Thymus (tissue), 11 donors: ENCODE measurements at regions not wholly inside any gene's neighbourhood (a gene's known extent, or its start where the extent isn't known, plus 50 kb on each side); places are given as distances from the start of the nearest gene placed in this dataset.

ENCODE experiments used
- DNase-seq, 9 donors: peaks; one replicate each; pipeline ENCODE4 v3.0.0-alpha.2; 2013; ENCODE audit warnings: low spot score in 9 of 9, low read depth in 6 of 9, missing footprints in 1 of 9
- H3K27ac ChIP-seq, 2 donors: one replicate each; pipeline ENCODE4 v1.5.1; 2013; ENCODE audit warnings: control low read depth in 1 of 2, low read depth in 1 of 2, low read length in 1 of 2, mild to moderate bottlenecking in 1 of 2, moderate library complexity in 1 of 2
- H3K27me3 ChIP-seq, 2 donors: one replicate each; pipeline ENCODE4 v1.5.1; 2013; ENCODE audit warnings: low read length in 1 of 2; ENCODE audit not compliant: control insufficient read depth in 2 of 2, insufficient read depth in 1 of 2
- H3K36me3 ChIP-seq, 2 donors: one replicate each; pipeline ENCODE4 v1.5.1; 2013; ENCODE audit warnings: low read length in 1 of 2, mild to moderate bottlenecking in 1 of 2, moderate library complexity in 1 of 2; ENCODE audit not compliant: control insufficient read depth in 2 of 2, insufficient read depth in 2 of 2
- H3K4me1 ChIP-seq, 2 donors: one replicate each; pipeline ENCODE4 v1.5.1; 2013; ENCODE audit warnings: low read length in 2 of 2; ENCODE audit not compliant: control insufficient read depth in 2 of 2, insufficient read depth in 2 of 2
- H3K4me3 ChIP-seq, 2 donors: one replicate each; pipeline ENCODE4 v1.5.1; 2013; ENCODE audit warnings: low read length in 2 of 2, control low read depth in 1 of 2, mild to moderate bottlenecking in 1 of 2
- H3K9me3 ChIP-seq, 2 donors: one replicate each; pipeline ENCODE4 v1.5.1; 2013; ENCODE audit warnings: low read length in 1 of 2, mild to moderate bottlenecking in 1 of 2; ENCODE audit not compliant: control insufficient read depth in 2 of 2, insufficient read depth in 1 of 2
- WGBS: extraction: QIAGEN DNeasy Blood & Tissue Kit; methylation state at CpG from one replicate; pipeline ENCODE4 v1.1.7; 2013; 5-methylcytosine and 5-hydroxymethylcytosine counted together
- donor health status: healthy.

GRCh38 chr4:114180481-114180880 lies 201.0 kb upstream of the ARSJ start:
- Histone ChIP-seq H3K27ac (no peak overlapping the region), H3K4me1 (no peaks in the 10 kb centered on the region), H3K27me3 (no peaks in the 10 kb centered on the region), H3K36me3 (no peaks in the 10 kb centered on the region), H3K9me3 (peaks cover 0 to 6% of the 10 kb centered on the region in 2 donors), H3K4me3 (no peak overlapping the region)
- 46% methylated on average over 6 of the region's 6 CpGs for WGBS
- DNase-seq: peak; percentile 1 to 54 (median 7)

- H3K4me1 ChIP-seq: no peaks in the 10 kb centered on the region
- WGBS: 93% methylated on average over 3 of the region's 3 CpGs
- H3K27ac ChIP-seq: no peak overlapping the region
- H3K4me3 ChIP-seq: no peak overlapping the region
- DNase-seq: no peak
- peaks cover 0 to 6% of the 10 kb centered on the region in 2 donors for H3K9me3 ChIP-seq
- H3K27me3 ChIP-seq: no peaks in the 10 kb centered on the region
- no peaks in the 10 kb centered on the region for H3K36me3 ChIP-seq
Measured at GRCh38 chr4:114184901-114185300, 205.5 kb upstream of the ARSJ start.

- no peaks in the 10 kb centered on the region for H3K27me3 ChIP-seq
- H3K36me3 ChIP-seq: no peaks in the 10 kb centered on the region
- no peaks in the 10 kb centered on the region for H3K4me1 ChIP-seq
- H3K27ac ChIP-seq: no peak overlapping the region
- peaks cover 0 to 6% of the 10 kb centered on the region in 2 donors for H3K9me3 ChIP-seq
- DNase-seq: no peak
- H3K4me3 ChIP-seq: no peak overlapping the region
Measured at GRCh38 chr4:114187592-114187991, 208.1 kb upstream of the ARSJ start.

- Histone ChIP-seq H3K4me1 (no peaks in the 10 kb centered on the region), H3K27ac (no peak overlapping the region), H3K4me3 (no peak overlapping the region), H3K27me3 (no peaks in the 10 kb centered on the region), H3K36me3 (no peaks in the 10 kb centered on the region), H3K9me3 (no peaks in the 10 kb centered on the region)
- no peak for DNase-seq
- 78% methylated on average over 1 of the region's 1 CpG for WGBS
Measured at GRCh38 chr4:114191496-114191895, 212.0 kb upstream of the ARSJ start.

GRCh38 chr4:114192854-114193253 lies 213.4 kb upstream of the ARSJ start:
- no peak overlapping the region for H3K4me3 ChIP-seq
- H3K27me3 ChIP-seq: no peaks in the 10 kb centered on the region
- no peak for DNase-seq
- H3K27ac ChIP-seq: no peak overlapping the region
- no peaks in the 10 kb centered on the region for H3K36me3 ChIP-seq
- H3K4me1 ChIP-seq: no peaks in the 10 kb centered on the region
- WGBS: 96% methylated on average over 2 of the region's 2 CpGs
- no peaks in the 10 kb centered on the region for H3K9me3 ChIP-seq

- no peak overlapping the region for H3K4me3 ChIP-seq
- no peaks in the 10 kb centered on the region for H3K27me3 ChIP-seq
- H3K27ac ChIP-seq: no peak overlapping the region
- WGBS: 93% methylated on average over 5 of the region's 5 CpGs
- H3K36me3 ChIP-seq: no peaks in the 10 kb centered on the region
- no peak for DNase-seq
- H3K4me1 ChIP-seq: no peaks in the 10 kb centered on the region
- no peaks in the 10 kb centered on the region for H3K9me3 ChIP-seq
Measured at GRCh38 chr4:114193624-114194399, 214.4 kb upstream of the ARSJ start.

- WGBS: 97% methylated on average over 2 of the region's 2 CpGs
- no peak overlapping the region for H3K27ac ChIP-seq
Measured at GRCh38 chr4:114196606-114197005, 217.2 kb upstream of the ARSJ start.

GRCh38 chr4:114200026-114200425 lies 220.6 kb upstream of the ARSJ start:
- H3K4me1 ChIP-seq: no peaks in the 10 kb centered on the region
- H3K9me3 ChIP-seq: no peaks in the 10 kb centered on the region
- H3K27me3 ChIP-seq: no peaks in the 10 kb centered on the region
- DNase-seq: no peak
- H3K36me3 ChIP-seq: no peaks in the 10 kb centered on the region
- WGBS: 95% methylated on average over 3 of the region's 3 CpGs
- H3K4me3 ChIP-seq: no peak overlapping the region
- no peak overlapping the region for H3K27ac ChIP-seq

More at GRCh38 chr4:114196606-114197005, 217.2 kb upstream of the ARSJ start:
- H3K4me1 ChIP-seq: no peaks in the 10 kb centered on the region
- DNase-seq: no peak
- H3K9me3 ChIP-seq: no peaks in the 10 kb centered on the region
- no peak overlapping the region for H3K4me3 ChIP-seq
- H3K36me3 ChIP-seq: no peaks in the 10 kb centered on the region
- H3K27me3 ChIP-seq: no peaks in the 10 kb centered on the region

- no peaks in the 10 kb centered on the region for H3K36me3 ChIP-seq
- no peaks in the 10 kb centered on the region for H3K27me3 ChIP-seq
- H3K4me1 ChIP-seq: no peaks in the 10 kb centered on the region
- no peak overlapping the region for H3K4me3 ChIP-seq
- WGBS: 98% methylated on average over 1 of the region's 1 CpG
- no peak for DNase-seq
- H3K27ac ChIP-seq: no peak overlapping the region
- H3K9me3 ChIP-seq: no peaks in the 10 kb centered on the region
Measured at GRCh38 chr4:114205261-114205660, 225.8 kb upstream of the ARSJ start.
